Smooth muscle cell (in vitro differentiated cells): ENCODE measurements at regions not wholly inside any gene's neighbourhood (a gene's known extent, or its start where the extent isn't known, plus 50 kb on each side); places are given as distances from the start of the nearest gene placed in this dataset.

ENCODE experiments used
- DNase-seq: peaks from one replicate; lab custom pipeline; 2025; ENCODE audit not compliant: unreplicated experiment; lab: John Stamatoyannopoulos, UW
- H2AFZ ChIP-seq: fragments of 200-600 bp; sonication (generic); 2 replicates; pipeline ENCODE4 v1.6.0; 2016; ENCODE audit warnings: antibody characterized with exemption, low read depth, mild to moderate bottlenecking
- H3F3A ChIP-seq: fragments of 200-600 bp; sonication (generic); 2 replicates; pipeline ENCODE4 v1.6.0; 2017; ENCODE audit warnings: antibody characterized with exemption, low read depth
- H3K27ac ChIP-seq: fragments of 200-600 bp; sonication (generic); 2 replicates; pipeline ENCODE4 v1.5.1; 2016; ENCODE audit warnings: low read depth, mild to moderate bottlenecking
- H3K27me3 ChIP-seq: fragments of 200-600 bp; sonication (generic); 2 replicates; pipeline ENCODE4 v1.6.1; 2016; ENCODE audit warnings: low read depth, mild to moderate bottlenecking
- H3K36me3 ChIP-seq: fragments of 200-600 bp; sonication (generic); 2 replicates; pipeline ENCODE4 v1.5.1; 2016; ENCODE audit warnings: low read depth
- H3K4me1 ChIP-seq: fragments of 200-600 bp; sonication (generic); 2 replicates; pipeline ENCODE4 v1.5.1; 2016; ENCODE audit warnings: low read depth
- H3K4me2 ChIP-seq: fragments of 200-600 bp; sonication (generic); 2 replicates; pipeline ENCODE4 v1.6.0; 2016; ENCODE audit warnings: mild to moderate bottlenecking
- H3K4me3 ChIP-seq: fragments of 200-600 bp; sonication (generic); 2 replicates; pipeline ENCODE4 v1.5.1; 2016; ENCODE audit warnings: mild to moderate bottlenecking
- H3K79me2 ChIP-seq: fragments of 200-600 bp; sonication (generic); 2 replicates; pipeline ENCODE4 v1.6.0; 2016; ENCODE audit warnings: low read depth, mild to moderate bottlenecking
- H3K9ac ChIP-seq: fragments of 200-600 bp; sonication (generic); 2 replicates; pipeline ENCODE4 v1.6.0; 2016; ENCODE audit warnings: low read depth
- H3K9me3 ChIP-seq: fragments of 200-600 bp; sonication (generic); replicated peaks from 2 replicates; pipeline ENCODE4 v1.5.1; 2016; ENCODE audit warnings: low read depth
- H4K20me1 ChIP-seq: fragments of 200-600 bp; sonication (generic); 2 replicates; pipeline ENCODE4 v1.6.0; 2016; ENCODE audit warnings: low read depth
- CTCF ChIP-seq: fragments of 200-600 bp; sonication (generic); IDR thresholded peaks from 2 replicates; pipeline ENCODE4 v1.5.1; 2017; ENCODE audit warnings: borderline replicate concordance, mild to moderate bottlenecking, antibody characterized with exemption; ENCODE audit not compliant: insufficient read depth, poor library complexity, severe bottlenecking
- WGBS: methylation state at CpG from one replicate; pipeline ENCODE4 v1.1.7; 2016; ENCODE audit warnings: low lambda C conversion rate; 5-methylcytosine and 5-hydroxymethylcytosine counted together

GRCh38 chr1:168468822-168469221, 75.0 kb downstream of the XCL2 start:
- peaks cover 32% of the 10 kb centered on the region for H3K4me1 ChIP-seq
- H3K27ac ChIP-seq: peak overlapping the region; percentile 91

DNA sequence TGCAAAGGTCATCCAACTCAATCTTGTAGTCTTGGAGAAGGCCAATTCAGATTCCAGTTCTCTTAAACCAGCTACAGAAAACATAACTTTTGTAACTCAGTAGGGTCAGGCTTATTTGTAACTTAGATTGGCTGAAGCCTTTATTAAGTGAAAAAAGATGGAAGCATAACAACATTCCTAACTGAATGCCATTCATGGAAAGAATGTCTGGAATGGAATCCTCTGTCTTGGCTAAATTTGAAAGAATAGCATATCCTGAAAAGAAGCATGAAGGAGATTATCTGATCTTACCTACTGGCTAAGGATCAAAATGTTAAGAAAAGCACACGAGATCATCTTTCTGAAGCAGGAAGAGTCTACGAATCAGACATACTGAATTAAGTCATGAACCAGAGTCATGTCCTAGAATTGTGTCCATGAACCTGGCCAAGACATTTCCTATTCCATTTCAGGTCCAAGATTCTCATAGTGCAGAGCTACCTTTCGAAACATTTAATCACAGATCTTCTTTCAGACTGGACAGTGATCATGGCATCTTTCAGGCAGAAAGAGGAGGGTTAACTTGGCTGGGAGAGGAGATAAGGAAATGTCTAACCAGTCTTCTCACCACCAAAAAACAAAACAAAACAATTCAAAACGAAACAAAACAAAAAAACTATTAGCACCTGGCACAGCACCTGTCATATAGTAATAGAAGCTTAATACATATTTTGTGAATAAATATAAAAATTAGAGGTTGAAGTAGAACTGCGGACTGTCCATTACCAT, 75.6 kb downstream of the XCL2 start:
- Histone ChIP-seq H4K20me1 (no peaks in the 10 kb centered on the region), H3K9me3 (no peaks in the 10 kb centered on the region), H2AFZ (no peak overlapping the region), H3K27me3 (no peaks in the 10 kb centered on the region), H3K4me2 (peak overlapping the region; percentile 44), H3K9ac (no peak overlapping the region), H3F3A (peaks cover 23% of the 10 kb centered on the region), H3K27ac (no peak overlapping the region), H3K79me2 (no peaks in the 10 kb centered on the region), H3K36me3 (no peaks in the 10 kb centered on the region), H3K4me1 (peaks cover 32% of the 10 kb centered on the region), H3K4me3 (no peak overlapping the region)
- no peak for DNase-seq
- WGBS: 83% methylated on average over 5 of the region's 5 CpGs
- no peak for TF ChIP-seq CTCF

More at GRCh38 chr1:168468822-168469221, 75.0 kb downstream of the XCL2 start:
- DNase-seq: no peak
- Histone ChIP-seq H3K9ac (no peak overlapping the region), H2AFZ (no peak overlapping the region), H3F3A (peaks cover 23% of the 10 kb centered on the region), H3K4me2 (peak overlapping the region; percentile 44), H3K79me2 (no peaks in the 10 kb centered on the region), H3K27me3 (no peaks in the 10 kb centered on the region), H3K4me3 (no peak overlapping the region), H4K20me1 (no peaks in the 10 kb centered on the region), H3K9me3 (no peaks in the 10 kb centered on the region), H3K36me3 (no peaks in the 10 kb centered on the region)
- no peak for TF ChIP-seq CTCF

GRCh38 chr1:168467452-168467851, 76.3 kb downstream of the XCL2 start:
- no peak for DNase-seq
- peak overlapping the region; percentile 44 for H3K4me2 ChIP-seq
- no peak for TF ChIP-seq CTCF

DNA sequence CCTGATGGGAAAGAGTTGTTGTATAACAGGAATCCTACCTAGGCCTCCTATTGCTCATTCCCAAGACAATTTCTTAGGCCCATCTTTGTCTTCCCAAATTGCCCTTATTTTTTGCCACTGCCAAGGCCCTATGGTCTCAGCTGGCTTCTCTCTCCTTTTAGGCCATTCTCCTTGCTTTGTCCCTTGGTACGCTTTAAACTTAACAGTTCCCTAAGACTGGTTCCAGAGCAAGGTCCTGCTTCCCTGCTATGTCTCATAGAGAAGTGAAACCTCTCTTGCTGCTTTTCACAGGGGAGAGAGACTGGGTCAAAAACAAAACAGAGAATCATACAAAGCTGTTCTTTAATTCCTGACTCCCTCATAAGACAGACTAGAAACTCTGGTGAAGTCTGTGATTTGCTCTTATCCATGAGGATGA, 77.1 kb downstream of the XCL2 start:
- Histone ChIP-seq H3K27me3 (no peaks in the 10 kb centered on the region), H3K9ac (no peak overlapping the region), H3K4me1 (peaks cover 32% of the 10 kb centered on the region), H3K4me2 (peak overlapping the region; percentile 23), H3K4me3 (no peak overlapping the region), H3K79me2 (no peaks in the 10 kb centered on the region), H2AFZ (peak overlapping the region; percentile 42), H3F3A (peaks cover 23% of the 10 kb centered on the region), H3K9me3 (no peaks in the 10 kb centered on the region), H3K36me3 (no peaks in the 10 kb centered on the region), H3K27ac (no peak overlapping the region), H4K20me1 (no peaks in the 10 kb centered on the region)
- TF ChIP-seq CTCF: no peak
- DNase-seq: no peak
- WGBS: 94% methylated on average over 1 of the region's 1 CpG

More at GRCh38 chr1:168467452-168467851, 76.3 kb downstream of the XCL2 start:
- no peaks in the 10 kb centered on the region for H3K27me3 ChIP-seq
- no peaks in the 10 kb centered on the region for H4K20me1 ChIP-seq
- H3K9ac ChIP-seq: no peak overlapping the region
- H2AFZ ChIP-seq: no peak overlapping the region
- no peaks in the 10 kb centered on the region for H3K9me3 ChIP-seq
- WGBS: 93% methylated on average over 3 of the region's 3 CpGs
- H3K27ac ChIP-seq: no peak overlapping the region
- H3K36me3 ChIP-seq: no peaks in the 10 kb centered on the region
- H3F3A ChIP-seq: peaks cover 23% of the 10 kb centered on the region
- peaks cover 32% of the 10 kb centered on the region for H3K4me1 ChIP-seq
- H3K79me2 ChIP-seq: no peaks in the 10 kb centered on the region
- H3K4me3 ChIP-seq: no peak overlapping the region
